GM23338 (cell line): ENCODE measurements at regions not wholly inside any gene's neighbourhood (a gene's known extent, or its start where the extent isn't known, plus 50 kb on each side); places are given as distances from the start of the nearest gene placed in this dataset.

Experiments
- CREB1 ChIP-seq: fragments of 250-450 bp; sonication (Bioruptor Pico); IDR thresholded peaks from 2 replicates; pipeline ENCODE4 v1.5.0; 2020; ENCODE audit warnings: low read depth, mild to moderate bottlenecking, moderate library complexity
- ETS1 ChIP-seq: IDR thresholded peaks from 2 replicates; pipeline ENCODE4 v1.6.1; 2016; ENCODE audit warnings: antibody characterized with exemption
- EZH2 ChIP-seq: fragments of 200-600 bp; sonication (generic); IDR thresholded peaks from one replicate; pipeline ENCODE4 v1.8.0; 2017; ENCODE audit warnings: antibody characterized with exemption, mild to moderate bottlenecking, low read depth; ENCODE audit not compliant: unreplicated experiment
- EZH2phosphoT487 ChIP-seq: fragments of 200-600 bp; sonication (generic); IDR thresholded peaks from one replicate; pipeline ENCODE4 v1.8.1; 2018; ENCODE audit warnings: antibody characterized with exemption; ENCODE audit not compliant: unreplicated experiment
- JUNB ChIP-seq: IDR thresholded peaks from one replicate; pipeline ENCODE4 v1.6.1; 2016; ENCODE audit warnings: antibody characterized with exemption; ENCODE audit not compliant: unreplicated experiment
- POLR2AphosphoS5 ChIP-seq: IDR thresholded peaks from 2 replicates; pipeline ENCODE4 v1.6.1; 2016; ENCODE audit warnings: antibody characterized with exemption, low read depth
- REST ChIP-seq: IDR thresholded peaks from one replicate; pipeline ENCODE4 v1.6.1; 2018; ENCODE audit warnings: antibody characterized with exemption; ENCODE audit not compliant: unreplicated experiment
- ZNF331 ChIP-seq: fragments of 250-450 bp; sonication (Bioruptor Pico); IDR thresholded peaks from 2 replicates; pipeline ENCODE4 v1.5.0; 2020; ENCODE audit warnings: low read depth, mild to moderate bottlenecking, moderate library complexity
- TF ChIP-seq, protein P1 (sequence below), 2 experiments: fragments of 200-600 bp in 1 of 2; sonication (generic) in 1 of 2; conservative IDR thresholded peaks; 2 replicates each; pipeline versions ENCODE4 v1.5.1 to v1.6.1; 2016 to 2017; ENCODE audit warnings: antibody characterized with exemption in 2 of 2, low read depth in 2 of 2, mild to moderate bottlenecking in 2 of 2, moderate library complexity in 1 of 2
- TF ChIP-seq, protein P2 (sequence below): fragments of 250-450 bp; sonication (Bioruptor Pico); IDR thresholded peaks from 2 replicates; pipeline ENCODE4 v1.5.0; 2020; ENCODE audit warnings: mild to moderate bottlenecking, moderate library complexity

- TF ChIP-seq CREB1 (CRISPR knock-in tag): no peak
- TF ChIP-seq, protein P1, sequence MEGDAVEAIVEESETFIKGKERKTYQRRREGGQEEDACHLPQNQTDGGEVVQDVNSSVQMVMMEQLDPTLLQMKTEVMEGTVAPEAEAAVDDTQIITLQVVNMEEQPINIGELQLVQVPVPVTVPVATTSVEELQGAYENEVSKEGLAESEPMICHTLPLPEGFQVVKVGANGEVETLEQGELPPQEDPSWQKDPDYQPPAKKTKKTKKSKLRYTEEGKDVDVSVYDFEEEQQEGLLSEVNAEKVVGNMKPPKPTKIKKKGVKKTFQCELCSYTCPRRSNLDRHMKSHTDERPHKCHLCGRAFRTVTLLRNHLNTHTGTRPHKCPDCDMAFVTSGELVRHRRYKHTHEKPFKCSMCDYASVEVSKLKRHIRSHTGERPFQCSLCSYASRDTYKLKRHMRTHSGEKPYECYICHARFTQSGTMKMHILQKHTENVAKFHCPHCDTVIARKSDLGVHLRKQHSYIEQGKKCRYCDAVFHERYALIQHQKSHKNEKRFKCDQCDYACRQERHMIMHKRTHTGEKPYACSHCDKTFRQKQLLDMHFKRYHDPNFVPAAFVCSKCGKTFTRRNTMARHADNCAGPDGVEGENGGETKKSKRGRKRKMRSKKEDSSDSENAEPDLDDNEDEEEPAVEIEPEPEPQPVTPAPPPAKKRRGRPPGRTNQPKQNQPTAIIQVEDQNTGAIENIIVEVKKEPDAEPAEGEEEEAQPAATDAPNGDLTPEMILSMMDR (conservative IDR thresholded peaks at IDR 0.05; ENCODE audit: low read depth in 2 of 2): no peak
- no peak for TF ChIP-seq EZH2phosphoT487
- TF ChIP-seq POLR2AphosphoS5: no peak
- TF ChIP-seq REST: no peak
- no peak for TF ChIP-seq EZH2
- TF ChIP-seq ZNF331 (CRISPR knock-in tag): no peak
- TF ChIP-seq JUNB: no peak
- TF ChIP-seq, protein P2, sequence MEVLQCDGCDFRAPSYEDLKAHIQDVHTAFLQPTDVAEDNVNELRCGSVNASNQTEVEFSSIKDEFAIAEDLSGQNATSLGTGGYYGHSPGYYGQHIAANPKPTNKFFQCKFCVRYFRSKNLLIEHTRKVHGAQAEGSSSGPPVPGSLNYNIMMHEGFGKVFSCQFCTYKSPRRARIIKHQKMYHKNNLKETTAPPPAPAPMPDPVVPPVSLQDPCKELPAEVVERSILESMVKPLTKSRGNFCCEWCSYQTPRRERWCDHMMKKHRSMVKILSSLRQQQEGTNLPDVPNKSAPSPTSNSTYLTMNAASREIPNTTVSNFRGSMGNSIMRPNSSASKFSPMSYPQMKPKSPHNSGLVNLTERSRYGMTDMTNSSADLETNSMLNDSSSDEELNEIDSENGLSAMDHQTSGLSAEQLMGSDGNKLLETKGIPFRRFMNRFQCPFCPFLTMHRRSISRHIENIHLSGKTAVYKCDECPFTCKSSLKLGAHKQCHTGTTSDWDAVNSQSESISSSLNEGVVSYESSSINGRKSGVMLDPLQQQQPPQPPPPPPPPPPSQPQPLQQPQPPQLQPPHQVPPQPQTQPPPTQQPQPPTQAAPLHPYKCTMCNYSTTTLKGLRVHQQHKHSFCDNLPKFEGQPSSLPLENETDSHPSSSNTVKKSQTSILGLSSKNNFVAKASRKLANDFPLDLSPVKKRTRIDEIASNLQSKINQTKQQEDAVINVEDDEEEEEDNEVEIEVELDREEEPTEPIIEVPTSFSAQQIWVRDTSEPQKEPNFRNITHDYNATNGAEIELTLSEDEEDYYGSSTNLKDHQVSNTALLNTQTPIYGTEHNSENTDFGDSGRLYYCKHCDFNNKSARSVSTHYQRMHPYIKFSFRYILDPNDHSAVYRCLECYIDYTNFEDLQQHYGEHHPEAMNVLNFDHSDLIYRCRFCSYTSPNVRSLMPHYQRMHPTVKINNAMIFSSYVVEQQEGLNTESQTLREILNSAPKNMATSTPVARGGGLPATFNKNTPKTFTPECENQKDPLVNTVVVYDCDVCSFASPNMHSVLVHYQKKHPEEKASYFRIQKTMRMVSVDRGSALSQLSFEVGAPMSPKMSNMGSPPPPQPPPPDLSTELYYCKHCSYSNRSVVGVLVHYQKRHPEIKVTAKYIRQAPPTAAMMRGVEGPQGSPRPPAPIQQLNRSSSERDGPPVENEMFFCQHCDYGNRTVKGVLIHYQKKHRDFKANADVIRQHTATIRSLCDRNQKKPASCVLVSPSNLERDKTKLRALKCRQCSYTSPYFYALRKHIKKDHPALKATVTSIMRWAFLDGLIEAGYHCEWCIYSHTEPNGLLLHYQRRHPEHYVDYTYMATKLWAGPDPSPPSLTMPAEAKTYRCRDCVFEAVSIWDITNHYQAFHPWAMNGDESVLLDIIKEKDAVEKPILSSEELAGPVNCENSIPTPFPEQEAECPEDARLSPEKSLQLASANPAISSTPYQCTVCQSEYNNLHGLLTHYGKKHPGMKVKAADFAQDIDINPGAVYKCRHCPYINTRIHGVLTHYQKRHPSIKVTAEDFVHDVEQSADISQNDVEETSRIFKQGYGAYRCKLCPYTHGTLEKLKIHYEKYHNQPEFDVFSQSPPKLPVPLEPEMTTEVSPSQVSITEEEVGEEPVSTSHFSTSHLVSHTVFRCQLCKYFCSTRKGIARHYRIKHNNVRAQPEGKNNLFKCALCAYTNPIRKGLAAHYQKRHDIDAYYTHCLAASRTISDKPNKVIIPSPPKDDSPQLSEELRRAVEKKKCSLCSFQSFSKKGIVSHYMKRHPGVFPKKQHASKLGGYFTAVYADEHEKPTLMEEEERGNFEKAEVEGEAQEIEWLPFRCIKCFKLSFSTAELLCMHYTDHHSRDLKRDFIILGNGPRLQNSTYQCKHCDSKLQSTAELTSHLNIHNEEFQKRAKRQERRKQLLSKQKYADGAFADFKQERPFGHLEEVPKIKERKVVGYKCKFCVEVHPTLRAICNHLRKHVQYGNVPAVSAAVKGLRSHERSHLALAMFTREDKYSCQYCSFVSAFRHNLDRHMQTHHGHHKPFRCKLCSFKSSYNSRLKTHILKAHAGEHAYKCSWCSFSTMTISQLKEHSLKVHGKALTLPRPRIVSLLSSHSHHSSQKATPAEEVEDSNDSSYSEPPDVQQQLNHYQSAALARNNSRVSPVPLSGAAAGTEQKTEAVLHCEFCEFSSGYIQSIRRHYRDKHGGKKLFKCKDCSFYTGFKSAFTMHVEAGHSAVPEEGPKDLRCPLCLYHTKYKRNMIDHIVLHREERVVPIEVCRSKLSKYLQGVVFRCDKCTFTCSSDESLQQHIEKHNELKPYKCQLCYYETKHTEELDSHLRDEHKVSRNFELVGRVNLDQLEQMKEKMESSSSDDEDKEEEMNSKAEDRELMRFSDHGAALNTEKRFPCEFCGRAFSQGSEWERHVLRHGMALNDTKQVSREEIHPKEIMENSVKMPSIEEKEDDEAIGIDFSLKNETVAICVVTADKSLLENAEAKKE: no peak
- no peak for TF ChIP-seq ETS1
Observed at GRCh38 chr14:100673085-100673806, 53.4 kb upstream of the DLK1 start.
